Activated naive CD8-positive, alpha-beta T cell treated with anti-CD3 and anti-CD28 coated beads, Interleukin-2, amount 10 ng/mL, durations not matched to agents 7 days and 5 days (primary cell): ENCODE measurements at regions not wholly inside any gene's neighbourhood (a gene's known extent, or its start where the extent isn't known, plus 50 kb on each side); places are given as distances from the start of the nearest gene placed in this dataset.
"Not testable (repeated sequence)": the region's sequence is repeated elsewhere in the genome, so short reads cannot be mapped to it uniquely, and the experiment has no call there.

Source experiments
- ATAC-seq: fragments of 150-1000 bp; cut with Tn5 transposase; one replicate; pipeline ENCODE4 v1.10.0; 2021; ENCODE audit warnings: low read depth, moderate library complexity
- POLR2A ChIA-PET: fragments of 350-600 bp; sonication (Branson Sonifier 250); formaldehyde crosslinking; loops from one replicate; lab custom pipeline; 2021; ENCODE audit warnings: antibody characterized with exemption; lab: Charles Lee
- DNase-seq: peaks from one replicate; pipeline ENCODE4 v3.0.0; 2021
- H3K27ac Mint-ChIP-seq: one replicate; pipeline ENCODE4 v1.8.0; 2022; ENCODE audit warnings: mild to moderate bottlenecking, mixed read lengths
- H3K27me3 Mint-ChIP-seq: one replicate; pipeline ENCODE4 v1.8.0; 2022; ENCODE audit warnings: mild to moderate bottlenecking, moderate library complexity, mixed read lengths
- H3K36me3 Mint-ChIP-seq: one replicate; pipeline ENCODE4 v1.8.0; 2021; ENCODE audit warnings: mild to moderate bottlenecking, mixed read lengths
- H3K4me1 Mint-ChIP-seq: one replicate; pipeline ENCODE4 v1.8.0; 2021; ENCODE audit warnings: mixed read lengths
- H3K4me3 Mint-ChIP-seq: one replicate; pipeline ENCODE4 v1.8.0; 2022; ENCODE audit warnings: mild to moderate bottlenecking, moderate library complexity, mixed read lengths
- H3K9me3 Mint-ChIP-seq: one replicate; pipeline ENCODE4 v1.8.0; 2021; ENCODE audit warnings: mixed read lengths

DNA sequence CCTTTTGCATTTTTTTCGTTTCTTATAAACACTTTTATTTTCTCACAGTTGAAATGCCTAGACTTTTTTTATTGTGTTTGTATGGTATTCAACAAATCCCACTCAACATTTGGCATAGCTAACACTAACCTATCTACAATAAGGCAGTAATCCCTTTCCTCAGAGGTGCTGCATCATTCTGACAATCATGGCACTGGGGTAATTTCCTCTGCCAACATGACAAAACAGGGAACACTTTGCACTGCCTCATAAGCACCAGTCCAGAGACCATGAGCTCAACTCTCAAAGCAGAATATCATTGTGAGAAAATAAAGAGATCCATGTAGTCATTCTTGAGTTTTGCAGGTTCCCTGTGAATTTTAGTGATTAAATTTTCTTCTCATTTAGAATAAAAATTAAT is 183.8 kb upstream of the INTU start:
- Mint-ChIP-seq H3K4me3 (no peak overlapping the region), H3K36me3 (no peaks in the 10 kb centered on the region), H3K4me1 (no peaks in the 10 kb centered on the region), H3K27ac (no peak overlapping the region), H3K27me3 (no peaks in the 10 kb centered on the region), H3K9me3 (no peaks in the 10 kb centered on the region)
- no peak for ATAC-seq
- no peak for DNase-seq
- POLR2A ChIA-PET = no interaction called here

- no peak for DNase-seq
- POLR2A ChIA-PET = no interaction called here
- H3K27ac Mint-ChIP-seq = no peak overlapping the region
- no peaks in the 10 kb centered on the region for H3K27me3 Mint-ChIP-seq
- no peak for ATAC-seq
- H3K4me1 Mint-ChIP-seq = no peaks in the 10 kb centered on the region
- no peaks in the 10 kb centered on the region for H3K9me3 Mint-ChIP-seq
- no peak overlapping the region for H3K4me3 Mint-ChIP-seq
- no peaks in the 10 kb centered on the region for H3K36me3 Mint-ChIP-seq
Observed at GRCh38 chr4:127449449-127449848, 183.3 kb upstream of the INTU start.

DNA sequence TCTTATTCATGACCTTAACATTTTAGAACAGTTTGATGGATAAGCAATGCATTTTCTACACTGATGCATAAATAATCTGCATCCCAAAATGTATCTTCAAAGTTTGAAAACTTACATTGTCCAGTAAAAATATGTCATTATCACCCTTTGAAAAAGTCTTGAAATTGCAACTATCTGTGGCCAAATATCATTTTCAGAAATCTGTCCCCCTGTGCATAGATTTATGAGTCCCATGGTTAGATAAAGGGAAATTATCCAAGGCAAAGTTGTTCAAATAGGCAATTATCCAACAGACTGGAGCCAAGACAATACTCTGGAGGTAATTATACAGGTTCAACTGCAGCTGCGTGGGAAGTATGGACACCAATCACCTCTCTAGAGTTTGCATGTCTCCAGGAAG is 182.5 kb upstream of the INTU start:
- no peak for ATAC-seq
- Mint-ChIP-seq H3K27me3 (no peaks in the 10 kb centered on the region), H3K9me3 (no peaks in the 10 kb centered on the region), H3K4me1 (no peaks in the 10 kb centered on the region), H3K27ac (no peak overlapping the region), H3K36me3 (no peaks in the 10 kb centered on the region), H3K4me3 (no peak overlapping the region)
- DNase-seq = no peak
- POLR2A ChIA-PET = no interaction called here

- DNase-seq = no peak
- H3K27ac Mint-ChIP-seq = no peak overlapping the region
- H3K9me3 Mint-ChIP-seq = peaks cover 3% of the 10 kb centered on the region
- H3K4me1 Mint-ChIP-seq = no peaks in the 10 kb centered on the region
- no peak for ATAC-seq
- no peaks in the 10 kb centered on the region for H3K27me3 Mint-ChIP-seq
- H3K4me3 Mint-ChIP-seq = no peak overlapping the region
- POLR2A ChIA-PET = interaction anchor here (0.6 kb wide), 1 partner anchor 198 kb away, joined by 3 read pairs; no protein-coding TSS in a partner anchor
- no peaks in the 10 kb centered on the region for H3K36me3 Mint-ChIP-seq
Observed at GRCh38 chr4:127463883-127464282, 168.9 kb upstream of the INTU start.

DNA sequence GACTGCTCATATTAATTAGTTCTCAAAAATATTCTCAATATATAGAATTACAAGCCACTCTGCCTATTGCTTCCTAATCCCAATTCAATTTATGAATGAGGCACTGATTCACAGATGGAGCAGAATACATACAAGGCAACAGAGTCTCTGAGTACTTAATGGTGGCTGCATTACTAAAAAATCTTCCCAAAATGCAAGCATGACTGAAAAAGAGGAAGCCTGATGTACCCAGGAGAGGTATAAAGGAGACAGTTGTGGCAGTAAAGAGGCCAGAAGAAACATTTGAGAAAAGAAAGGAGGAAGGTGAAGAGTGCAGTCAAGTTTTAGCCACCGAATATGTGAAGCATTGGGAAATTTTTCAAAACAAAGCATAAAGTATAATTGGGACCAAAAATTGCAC is 163.2 kb upstream of the INTU start:
- no peak overlapping the region for H3K27ac Mint-ChIP-seq
- H3K27me3 Mint-ChIP-seq = no peaks in the 10 kb centered on the region
- H3K4me3 Mint-ChIP-seq = no peak overlapping the region
- POLR2A ChIA-PET = no interaction called here
- no peaks in the 10 kb centered on the region for H3K4me1 Mint-ChIP-seq
- DNase-seq (no peak), ATAC-seq (no peak)
- H3K36me3 Mint-ChIP-seq = no peaks in the 10 kb centered on the region
- peaks cover 2% of the 10 kb centered on the region for H3K9me3 Mint-ChIP-seq

GRCh38 chr4:127469959-127470809 is 162.6 kb upstream of the INTU start:
- ATAC-seq (no peak), DNase-seq (no peak)
- Mint-ChIP-seq H3K9me3 (peaks cover 2% of the 10 kb centered on the region), H3K4me3 (no peak overlapping the region), H3K4me1 (no peaks in the 10 kb centered on the region), H3K36me3 (no peaks in the 10 kb centered on the region), H3K27me3 (no peaks in the 10 kb centered on the region), H3K27ac (no peak overlapping the region)
- POLR2A ChIA-PET = no interaction called here

DNA sequence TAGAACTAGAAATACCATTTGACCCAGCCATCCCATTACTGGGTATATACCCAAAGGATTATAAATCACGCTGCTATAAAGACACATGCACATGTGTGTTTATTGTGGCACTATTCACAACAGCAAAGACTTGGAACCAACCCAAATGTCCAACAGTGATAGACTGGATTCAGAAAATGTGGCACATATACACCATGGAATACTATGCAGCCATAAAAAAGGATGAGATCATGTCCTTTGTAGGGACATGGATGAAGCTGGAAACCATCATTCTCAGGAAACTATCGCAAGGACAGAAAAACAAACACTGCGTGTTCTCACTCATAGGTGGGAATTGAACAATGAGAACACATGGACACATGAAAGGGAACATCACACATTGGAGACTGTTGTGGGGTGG is 154.5 kb upstream of the INTU start:
- H3K4me1 Mint-ChIP-seq, H3K9me3 Mint-ChIP-seq, ATAC-seq, H3K27ac Mint-ChIP-seq, H3K4me3 Mint-ChIP-seq, H3K27me3 Mint-ChIP-seq, DNase-seq, H3K36me3 Mint-ChIP-seq, POLR2A ChIA-PET: not testable (repeated sequence)

- no peak overlapping the region for H3K27ac Mint-ChIP-seq
- no peaks in the 10 kb centered on the region for H3K4me1 Mint-ChIP-seq
- POLR2A ChIA-PET = no interaction called here
- ATAC-seq = no peak
- no peak overlapping the region for H3K4me3 Mint-ChIP-seq
- no peak for DNase-seq
- no peaks in the 10 kb centered on the region for H3K36me3 Mint-ChIP-seq
- H3K9me3 Mint-ChIP-seq = no peaks in the 10 kb centered on the region
- H3K27me3 Mint-ChIP-seq = no peaks in the 10 kb centered on the region
Observed at GRCh38 chr4:127479031-127479622, 153.6 kb upstream of the INTU start.

DNA sequence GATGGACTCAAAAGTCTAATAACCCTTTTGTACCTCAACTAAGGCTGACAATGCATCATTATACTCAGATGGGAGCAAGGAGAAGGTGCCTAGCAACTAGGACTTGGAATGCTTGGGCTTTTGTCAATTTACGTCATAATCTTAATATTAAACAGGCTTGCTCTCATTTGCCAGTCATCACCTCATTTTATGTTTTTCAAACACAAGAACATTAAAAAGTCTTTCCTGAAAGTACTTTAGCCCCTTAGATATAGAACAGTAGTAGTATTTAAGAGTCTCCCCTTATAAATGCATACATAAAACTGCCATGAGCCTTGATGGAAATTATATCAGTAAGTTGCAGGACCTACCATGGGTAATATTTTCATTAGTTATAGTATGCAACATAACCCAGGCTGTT is 150.7 kb upstream of the INTU start:
- no peak overlapping the region for H3K4me3 Mint-ChIP-seq
- DNase-seq (no peak), ATAC-seq (no peak)
- no peaks in the 10 kb centered on the region for H3K4me1 Mint-ChIP-seq
- no peaks in the 10 kb centered on the region for H3K9me3 Mint-ChIP-seq
- no peaks in the 10 kb centered on the region for H3K27me3 Mint-ChIP-seq
- H3K27ac Mint-ChIP-seq = no peak overlapping the region
- POLR2A ChIA-PET = no interaction called here
- H3K36me3 Mint-ChIP-seq = no peaks in the 10 kb centered on the region

- ATAC-seq = no peak
- DNase-seq = no peak
- H3K9me3 Mint-ChIP-seq = no peaks in the 10 kb centered on the region
- no peaks in the 10 kb centered on the region for H3K4me1 Mint-ChIP-seq
- no peak overlapping the region for H3K27ac Mint-ChIP-seq
- no peaks in the 10 kb centered on the region for H3K27me3 Mint-ChIP-seq
- no peaks in the 10 kb centered on the region for H3K36me3 Mint-ChIP-seq
- POLR2A ChIA-PET = no interaction called here
- H3K4me3 Mint-ChIP-seq = no peak overlapping the region
Observed at GRCh38 chr4:127484117-127484516, 148.6 kb upstream of the INTU start.

GRCh38 chr4:127486248-127486647 is 146.5 kb upstream of the INTU start:
- no peak overlapping the region for H3K4me3 Mint-ChIP-seq
- H3K9me3 Mint-ChIP-seq = no peaks in the 10 kb centered on the region
- H3K27me3 Mint-ChIP-seq = no peaks in the 10 kb centered on the region
- H3K36me3 Mint-ChIP-seq = no peaks in the 10 kb centered on the region
- POLR2A ChIA-PET = no interaction called here
- DNase-seq (no peak), ATAC-seq (no peak)
- H3K4me1 Mint-ChIP-seq = no peaks in the 10 kb centered on the region
- no peak overlapping the region for H3K27ac Mint-ChIP-seq

DNA sequence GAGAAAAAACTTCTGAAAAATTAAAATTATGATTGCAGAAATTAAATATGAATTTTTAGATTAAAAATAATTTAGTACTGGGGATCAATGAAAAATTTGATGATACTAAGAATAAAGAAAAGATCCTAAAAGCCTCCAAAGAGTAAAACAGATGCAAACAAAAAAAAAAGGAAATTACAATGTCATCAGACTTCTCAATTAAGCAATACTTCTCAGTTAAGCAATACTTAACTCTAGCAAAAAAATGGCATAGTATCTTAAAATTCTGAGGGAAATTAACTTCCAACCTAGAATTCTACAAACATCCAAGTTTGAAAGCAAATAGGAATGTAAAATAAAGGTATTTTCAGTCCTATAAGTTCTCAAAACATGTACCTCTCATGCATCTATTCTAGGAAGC is 141.2 kb upstream of the INTU start:
- Mint-ChIP-seq H3K27me3 (no peaks in the 10 kb centered on the region), H3K27ac (no peak overlapping the region), H3K9me3 (no peaks in the 10 kb centered on the region), H3K36me3 (no peaks in the 10 kb centered on the region), H3K4me3 (no peak overlapping the region), H3K4me1 (no peaks in the 10 kb centered on the region)
- ATAC-seq (no peak), DNase-seq (no peak)
- POLR2A ChIA-PET = no interaction called here

DNA sequence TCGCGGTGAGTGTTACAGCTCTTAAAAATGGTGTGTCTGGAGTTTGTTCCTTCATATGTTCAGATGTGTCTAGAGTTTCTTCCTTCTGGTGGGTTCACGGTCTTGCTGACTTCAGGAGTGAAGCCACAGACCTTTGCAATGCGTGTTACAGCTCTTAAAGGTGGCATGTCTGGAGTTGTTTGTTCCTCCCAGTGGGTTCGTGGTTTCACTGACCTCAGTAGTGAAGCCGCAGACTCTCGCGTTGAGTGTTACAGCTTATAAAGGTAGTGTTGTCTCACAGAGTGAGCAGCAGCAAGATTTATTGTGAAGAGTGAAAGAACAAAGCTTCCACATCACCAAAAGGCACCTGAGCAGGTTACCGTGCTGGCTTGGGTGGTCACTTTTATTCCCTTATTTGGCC is 135.9 kb upstream of the INTU start:
- H3K27me3 Mint-ChIP-seq, DNase-seq, H3K9me3 Mint-ChIP-seq, H3K4me1 Mint-ChIP-seq, H3K27ac Mint-ChIP-seq, H3K4me3 Mint-ChIP-seq, POLR2A ChIA-PET, ATAC-seq, H3K36me3 Mint-ChIP-seq: not testable (repeated sequence)

DNA sequence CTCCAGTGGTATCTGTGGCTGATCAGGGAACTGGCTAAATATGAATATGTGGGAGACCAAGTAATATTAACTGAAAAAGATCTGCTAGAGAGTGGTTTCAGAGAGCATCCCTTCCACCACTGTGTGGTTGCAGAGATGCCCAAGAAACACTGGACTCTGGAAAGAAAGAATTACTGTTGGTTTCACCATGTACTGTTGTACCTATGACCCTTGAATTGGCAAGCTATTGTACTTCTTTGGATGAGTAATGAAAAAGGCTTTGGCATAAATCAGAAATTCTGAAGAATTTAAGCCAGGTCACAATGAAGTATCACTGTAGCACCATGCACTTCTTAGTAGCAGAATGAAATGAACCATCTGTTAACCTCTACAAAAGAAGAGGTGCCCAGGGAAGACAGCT is 134.4 kb upstream of the INTU start:
- POLR2A ChIA-PET = no interaction called here
- H3K36me3 Mint-ChIP-seq = no peaks in the 10 kb centered on the region
- no peak overlapping the region for H3K27ac Mint-ChIP-seq
- H3K27me3 Mint-ChIP-seq = no peaks in the 10 kb centered on the region
- H3K4me1 Mint-ChIP-seq = no peaks in the 10 kb centered on the region
- H3K4me3 Mint-ChIP-seq = no peak overlapping the region
- ATAC-seq = no peak
- no peaks in the 10 kb centered on the region for H3K9me3 Mint-ChIP-seq
- no peak for DNase-seq
